Thyroid gland (tissue), 4 donors: ENCODE measurements at regions not wholly inside any gene's neighbourhood (a gene's known extent, or its start where the extent isn't known, plus 50 kb on each side); places are given as distances from the start of the nearest gene placed in this dataset.

Source experiments
- DNase-seq, 2 donors: peaks; one replicate each; pipeline ENCODE4 v3.0.0-alpha.2; 2019
- H3K27ac ChIP-seq, 3 donors: fragments of 200-600 bp; sonication (generic); 1 replicate in 2 of 3; 2 replicates in 1 of 3; pipeline ENCODE4 v1.5.1; 2016 to 2019; ENCODE audit warnings: mild to moderate bottlenecking in 1 of 3, moderate library complexity in 1 of 3
- H3K27me3 ChIP-seq: fragments of 200-600 bp; sonication (generic); one replicate; pipeline ENCODE4 v1.5.1; 2019
- H3K36me3 ChIP-seq, 2 donors: fragments of 200-600 bp; sonication (generic); one replicate each; pipeline ENCODE4 v1.5.1; 2016 to 2019
- H3K4me1 ChIP-seq, 2 donors: fragments of 200-600 bp; sonication (generic); one replicate each; pipeline ENCODE4 v1.5.1; 2017 to 2019
- H3K4me3 ChIP-seq, 3 donors: fragments of 200-600 bp; sonication (generic); replicated peaks in 1 of 3; 1 replicate in 2 of 3; 2 replicates in 1 of 3; pipeline ENCODE4 v1.5.1; 2016; ENCODE audit warnings: mild to moderate bottlenecking in 1 of 3
- H3K9me3 ChIP-seq: fragments of 200-600 bp; sonication (generic); one replicate; pipeline ENCODE4 v1.5.1; 2017
- CTCF ChIP-seq, 6 experiments: fragments of 200-600 bp in 3 of 6; fragments of 450-650 bp in 3 of 6; sonication (generic) in 3 of 6; IDR thresholded peaks; one replicate each; pipeline ENCODE4 v1.5.1; 2016 to 2019; ENCODE audit warnings: antibody characterized with exemption in 6 of 6, mild to moderate bottlenecking in 2 of 6, inconsistent platforms in 1 of 6, moderate library complexity in 1 of 6
- POLR2A ChIP-seq, 2 donors: fragments of 450-650 bp; IDR thresholded peaks; one replicate each; pipeline ENCODE4 v1.6.1; 2017; ENCODE audit warnings: antibody characterized with exemption in 2 of 2, mild to moderate bottlenecking in 2 of 2, moderate library complexity in 1 of 2
- WGBS, 2 donors: methylation state at CpG; one replicate each; pipeline ENCODE4 v1.1.5; 2017; 5-methylcytosine and 5-hydroxymethylcytosine counted together
- intact Hi-C: fragments of 100-400 bp; cut with DNase I; formaldehyde crosslinking; loops from one replicate; pipeline ENCODE4 v1.15.1; 2023

- Histone ChIP-seq H3K27ac (no peak overlapping the region), H3K27me3 (no peaks in the 10 kb centered on the region), H3K4me1 (no peaks in the 10 kb centered on the region), H3K4me3 (no peak overlapping the region), H3K36me3 (no peaks in the 10 kb centered on the region), H3K9me3 (no peaks in the 10 kb centered on the region)
- intact Hi-C loops: no loop called here
- no peak for DNase-seq
- 89 to 94% methylated on average over 1 of the region's 1 CpG for WGBS, 2 donors
- TF ChIP-seq CTCF (IDR thresholded peaks at IDR 0.05): no peak
- no peak for TF ChIP-seq POLR2A (IDR thresholded peaks at IDR 0.05)
Observed at GRCh38 chr9:7237473-7238246, 479.9 kb downstream of the KDM4C start.

- Histone ChIP-seq H3K4me1 (no peaks in the 10 kb centered on the region), H3K27me3 (no peaks in the 10 kb centered on the region), H3K4me3 (no peak overlapping the region), H3K9me3 (no peaks in the 10 kb centered on the region), H3K36me3 (no peaks in the 10 kb centered on the region), H3K27ac (no peak overlapping the region)
- WGBS, 2 donors: 85 to 90% methylated on average over 5 of the region's 5 CpGs
- intact Hi-C loops: no loop called here
- DNase-seq: no peak
- TF ChIP-seq CTCF (IDR thresholded peaks at IDR 0.05) (no peak), POLR2A (IDR thresholded peaks at IDR 0.05) (no peak)
Observed at GRCh38 chr9:7236186-7236585, 478.4 kb downstream of the KDM4C start.

- peak; percentile 13 to 33 for DNase-seq
- intact Hi-C loops: no loop called here
- Histone ChIP-seq H3K36me3 (no peaks in the 10 kb centered on the region), H3K27ac (no peak overlapping the region), H3K4me3 (no peak overlapping the region), H3K9me3 (no peaks in the 10 kb centered on the region), H3K4me1 (no peaks in the 10 kb centered on the region), H3K27me3 (no peaks in the 10 kb centered on the region)
- 48 to 59% methylated on average over 5 of the region's 5 CpGs for WGBS, 2 donors
- TF ChIP-seq POLR2A (IDR thresholded peaks at IDR 0.05) (no peak), CTCF (IDR thresholded peaks at IDR 0.05) (peak in 2 of 6 experiments; percentile 35 to 45)
Observed at GRCh38 chr9:7234144-7234543, 476.4 kb downstream of the KDM4C start.

GRCh38 chr9:7229571-7229970, 471.8 kb downstream of the KDM4C start:
- no peaks in the 10 kb centered on the region for H3K4me1 ChIP-seq
- H3K27ac ChIP-seq: no peak overlapping the region
- H3K36me3 ChIP-seq: no peaks in the 10 kb centered on the region
- intact Hi-C loops: no loop called here
- H3K9me3 ChIP-seq: no peaks in the 10 kb centered on the region
- H3K4me3 ChIP-seq: no peak overlapping the region
- TF ChIP-seq POLR2A (IDR thresholded peaks at IDR 0.05) (no peak), CTCF (IDR thresholded peaks at IDR 0.05) (no peak)
- DNase-seq: no peak
- no peaks in the 10 kb centered on the region for H3K27me3 ChIP-seq
- 95 to 96% methylated on average over 2 of the region's 2 CpGs for WGBS, 2 donors

- H3K4me1 ChIP-seq: no peaks in the 10 kb centered on the region
- DNase-seq: no peak
- intact Hi-C loops: no loop called here
- no peaks in the 10 kb centered on the region for H3K27me3 ChIP-seq
- TF ChIP-seq POLR2A (IDR thresholded peaks at IDR 0.05) (no peak), CTCF (IDR thresholded peaks at IDR 0.05) (no peak)
- WGBS, 2 donors: 95 to 96% methylated on average over 4 of the region's 4 CpGs
- H3K4me3 ChIP-seq: no peak overlapping the region
- no peak overlapping the region for H3K27ac ChIP-seq
- H3K9me3 ChIP-seq: no peaks in the 10 kb centered on the region
- H3K36me3 ChIP-seq: no peaks in the 10 kb centered on the region
Observed at GRCh38 chr9:7228726-7229125, 471.0 kb downstream of the KDM4C start.
